ENCODE measurements at regions not wholly inside any gene's neighbourhood (a gene's known extent, or its start where the extent isn't known, plus 50 kb on each side); places are given as distances from the start of the nearest gene placed in this dataset.

DNA sequence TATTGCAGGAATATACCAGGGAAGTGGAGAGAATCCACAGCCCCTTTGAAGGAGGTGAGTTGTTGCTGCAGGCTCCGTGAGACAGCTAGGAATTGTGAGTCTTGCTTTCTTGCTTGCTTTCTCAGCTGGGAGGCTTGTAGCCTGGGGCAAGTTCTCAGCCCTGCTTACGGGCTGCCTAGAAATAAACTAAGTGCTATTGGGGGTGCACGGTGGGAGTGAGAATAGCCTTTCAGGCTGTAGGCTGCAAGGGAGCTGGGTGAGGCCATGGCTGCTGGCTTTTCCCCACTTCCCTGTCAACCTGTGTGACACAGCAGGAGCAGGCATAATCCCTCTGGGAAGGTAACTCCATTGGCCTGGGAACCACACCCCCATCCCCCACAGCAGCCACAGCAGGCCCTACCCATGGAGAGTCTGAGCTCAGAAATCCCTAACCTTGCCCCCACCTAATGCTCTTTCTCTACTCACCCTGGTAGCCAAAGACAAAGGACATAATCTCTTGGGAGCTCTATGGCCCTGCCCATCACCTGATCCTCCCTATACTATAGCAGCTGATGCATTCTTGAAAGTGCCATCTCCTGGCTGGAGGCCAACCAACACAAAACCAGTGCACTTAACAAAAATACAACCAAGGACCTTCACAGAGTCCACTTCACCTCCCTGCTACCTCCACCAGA is 113.0 kb downstream of the MMRN1 start:
- DNase-seq = no peak

DNA sequence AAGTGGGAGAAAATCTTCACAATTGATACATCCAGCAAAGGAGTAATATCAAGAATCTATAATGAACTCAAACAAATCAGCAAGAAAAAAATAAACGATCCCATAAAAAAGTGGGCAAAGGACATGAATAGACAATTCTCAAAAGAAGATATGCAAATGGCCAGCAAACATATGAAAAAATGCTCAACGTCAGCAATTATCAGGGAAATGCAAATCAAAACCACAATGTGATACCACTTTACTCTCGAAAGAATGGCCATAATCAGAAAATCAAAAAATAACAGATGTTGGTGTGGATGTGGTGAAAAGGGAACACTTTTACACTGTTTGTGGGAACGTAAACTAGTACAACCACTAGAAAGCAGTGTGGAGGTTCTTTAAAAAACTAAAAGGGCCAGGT is 114.3 kb upstream of the CCSER1 start:
- DNase-seq = no peak

DNA sequence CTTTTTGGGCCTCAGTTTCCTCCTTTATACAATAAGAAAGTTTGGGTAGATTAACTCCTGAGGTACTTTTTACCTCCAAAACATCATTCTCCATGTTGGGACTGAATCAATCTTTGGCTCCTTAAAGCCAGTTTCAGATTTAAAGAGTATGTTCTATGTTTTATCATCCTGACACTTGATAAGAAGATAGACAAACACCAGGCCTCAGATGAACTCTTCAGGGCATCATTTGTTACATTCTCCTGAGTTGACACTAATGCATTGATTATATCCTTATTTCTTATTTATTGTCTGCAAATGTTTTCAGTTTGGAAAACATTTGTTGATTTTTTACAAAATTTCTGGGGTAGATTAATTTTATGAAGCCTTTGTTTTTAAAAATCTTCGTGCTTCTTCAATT is 102.7 kb upstream of the CCSER1 start:
- no peak for DNase-seq

DNA sequence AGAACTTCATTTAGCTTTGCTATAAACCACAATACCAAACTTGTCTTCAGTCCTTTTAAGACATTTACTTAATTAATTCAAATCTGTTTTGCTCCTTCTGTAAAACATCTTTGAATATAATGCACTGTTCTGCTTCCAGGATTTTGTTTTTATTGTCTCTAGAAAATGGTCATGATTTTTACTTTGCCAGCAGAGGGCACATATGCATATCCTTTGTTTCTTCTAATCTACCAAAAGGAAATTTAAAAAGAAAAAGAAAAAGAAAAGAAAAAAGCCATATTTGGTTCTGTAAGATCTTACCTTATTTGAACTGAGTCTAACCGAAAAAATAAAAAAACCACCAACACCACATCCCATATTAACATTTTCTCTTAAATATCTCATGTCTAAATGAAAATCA is 101.9 kb upstream of the CCSER1 start:
- DNase-seq = peak; percentile 58

DNA sequence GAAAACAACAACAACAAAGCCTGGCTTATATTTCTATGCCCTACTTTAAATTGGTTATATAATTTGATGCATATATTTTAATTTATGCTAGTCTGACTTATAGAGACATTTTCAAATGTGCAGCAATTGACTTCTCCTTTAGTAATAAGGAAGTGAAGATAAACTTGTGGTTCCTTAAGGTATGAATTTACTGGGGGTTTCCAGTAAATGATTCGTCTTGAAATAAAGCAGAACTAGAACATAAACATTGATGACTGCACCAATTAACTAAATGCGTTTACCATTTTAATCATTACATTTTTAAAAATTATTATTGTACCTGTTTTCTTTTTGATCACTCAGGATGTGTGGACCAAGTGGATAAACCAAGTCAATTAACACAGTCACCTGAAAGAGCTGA is 99.6 kb upstream of the CCSER1 start:
- DNase-seq = peak; percentile 56

DNA sequence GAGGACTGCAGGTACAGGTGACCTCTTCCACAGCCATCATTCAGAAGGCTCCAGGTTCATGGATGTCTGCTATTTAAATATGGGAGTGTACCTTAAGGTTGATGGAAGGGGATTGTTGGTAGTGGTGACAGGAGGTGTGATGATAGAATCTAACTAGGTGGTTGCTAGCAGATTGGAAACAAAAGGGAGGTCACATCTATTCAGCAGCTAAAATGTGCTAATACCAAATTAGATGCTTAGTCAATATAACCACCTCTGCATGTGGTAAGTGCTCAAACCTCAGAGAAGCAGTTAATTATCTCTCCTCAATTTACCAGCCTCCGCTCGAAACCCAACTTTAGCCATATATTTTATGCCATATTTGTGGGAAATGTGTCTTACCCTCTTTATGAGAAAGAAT is 98.7 kb upstream of the CCSER1 start:
- no peak for DNase-seq

DNA sequence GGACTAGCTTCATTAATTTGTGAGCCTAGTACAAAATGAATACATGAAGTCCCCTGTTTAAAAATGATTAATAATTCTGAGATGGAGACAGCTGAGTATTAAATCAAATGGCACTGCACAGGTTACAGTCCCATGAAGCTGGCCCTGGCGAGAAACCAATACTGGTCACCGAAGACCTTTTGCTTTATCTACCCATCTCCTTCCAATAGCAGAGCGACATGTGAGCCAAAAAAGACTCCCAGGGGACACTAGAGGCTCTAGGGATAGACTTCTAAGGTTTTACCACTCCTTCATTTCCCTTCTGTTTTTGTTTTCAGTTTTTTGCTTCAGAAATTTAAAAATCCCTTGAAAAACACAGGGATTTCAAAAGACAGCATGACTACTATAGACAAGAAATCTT is 97.0 kb upstream of the CCSER1 start:
- DNase-seq = no peak

DNA sequence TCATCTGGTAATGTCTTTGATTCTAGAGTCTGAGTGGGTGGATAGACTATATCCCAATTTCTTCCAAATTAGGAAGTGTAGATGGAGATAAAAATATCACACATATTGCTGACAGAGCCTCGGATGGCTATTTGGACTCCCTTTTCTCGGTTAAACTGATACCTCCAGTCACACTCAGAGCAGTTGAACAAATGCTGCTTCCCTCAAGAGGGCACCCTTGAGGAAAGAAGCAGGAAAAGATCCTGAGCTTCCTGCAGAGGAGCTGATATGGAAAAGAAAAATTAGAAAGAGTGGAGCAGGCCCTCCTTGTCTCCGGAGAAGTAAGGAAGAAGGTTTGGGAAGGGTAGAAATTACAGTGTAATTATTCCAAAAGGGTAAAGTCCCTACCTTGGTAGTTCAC is 96.2 kb upstream of the CCSER1 start:
- DNase-seq = peak; percentile 45

DNA sequence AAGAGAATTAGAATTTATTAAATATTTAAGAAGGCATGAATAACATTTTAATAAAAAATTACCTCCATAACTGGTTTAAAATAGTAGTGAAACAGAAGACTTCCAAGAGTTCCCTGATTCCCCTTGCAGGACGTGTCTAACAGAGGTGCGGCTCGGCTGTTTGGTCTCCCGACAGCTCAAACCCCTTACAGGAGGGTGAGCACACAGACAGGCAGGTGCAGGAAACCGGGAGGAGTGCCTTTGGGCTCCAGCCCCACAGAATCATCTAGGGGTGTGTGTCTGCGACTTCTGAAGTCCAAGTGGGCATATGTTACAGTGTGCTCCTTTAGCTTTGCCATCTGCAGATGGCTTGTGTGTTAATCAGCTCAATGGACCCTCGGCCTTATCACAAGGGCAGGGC is 88.1 kb upstream of the CCSER1 start:
- no peak for DNase-seq

DNA sequence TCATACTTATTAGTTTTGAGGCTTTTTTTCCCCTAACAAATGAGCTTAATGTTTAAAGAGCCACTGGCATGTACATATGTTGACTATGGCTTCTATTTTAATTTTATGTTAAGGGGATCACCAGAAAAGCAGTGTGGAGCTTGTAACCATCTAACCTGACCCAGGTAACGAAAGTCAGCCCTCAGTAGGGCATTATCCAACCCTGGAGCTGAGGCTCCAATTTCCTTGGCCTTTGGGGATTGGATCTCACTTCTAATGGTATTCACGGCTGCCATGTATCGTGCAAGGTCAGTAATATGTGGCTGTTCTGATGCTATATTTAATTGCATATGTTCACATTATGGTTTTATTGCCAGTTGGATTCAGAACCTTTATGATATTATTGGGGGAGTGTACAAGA is 75.2 kb upstream of the CCSER1 start:
- DNase-seq = no peak

DNA sequence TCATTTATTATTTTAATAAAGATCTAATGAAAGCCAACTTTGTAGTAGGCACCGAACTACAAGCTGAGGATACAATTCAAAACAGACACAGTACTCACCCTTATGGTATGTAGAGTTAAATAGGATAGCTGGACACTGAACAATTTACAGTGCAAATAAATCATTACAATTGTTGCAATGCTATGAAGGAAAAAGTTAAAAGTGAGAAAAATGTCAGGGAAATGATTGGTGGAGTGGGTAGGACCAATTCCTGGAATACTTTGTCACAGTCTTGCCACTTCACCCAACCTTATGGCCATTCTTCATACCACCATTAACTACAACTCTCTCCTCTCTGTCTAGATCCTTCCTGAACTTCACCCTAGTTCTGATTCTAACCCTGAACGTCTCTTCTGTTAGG is 70.1 kb upstream of the CCSER1 start:
- DNase-seq = no peak

DNA sequence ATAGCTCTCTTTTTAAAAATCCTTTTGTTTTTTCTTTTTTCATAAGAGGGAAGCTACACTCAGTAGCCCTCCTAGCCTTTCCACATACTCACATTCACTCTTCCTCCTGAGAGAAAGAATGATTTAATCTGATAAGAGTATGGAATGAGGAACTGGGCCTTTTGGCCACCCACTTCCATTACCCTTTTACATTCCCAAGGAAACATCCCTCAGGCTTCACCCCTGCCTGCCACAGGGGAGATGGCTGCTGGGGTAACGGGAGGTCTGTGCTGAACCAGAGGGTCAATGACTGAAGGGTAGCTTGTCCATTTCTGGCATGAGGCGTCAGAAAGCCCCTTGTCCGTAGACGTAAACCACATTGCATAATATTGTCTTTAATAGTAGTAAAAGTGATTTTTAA is 67.2 kb upstream of the CCSER1 start:
- peak; percentile 14 for DNase-seq

DNA sequence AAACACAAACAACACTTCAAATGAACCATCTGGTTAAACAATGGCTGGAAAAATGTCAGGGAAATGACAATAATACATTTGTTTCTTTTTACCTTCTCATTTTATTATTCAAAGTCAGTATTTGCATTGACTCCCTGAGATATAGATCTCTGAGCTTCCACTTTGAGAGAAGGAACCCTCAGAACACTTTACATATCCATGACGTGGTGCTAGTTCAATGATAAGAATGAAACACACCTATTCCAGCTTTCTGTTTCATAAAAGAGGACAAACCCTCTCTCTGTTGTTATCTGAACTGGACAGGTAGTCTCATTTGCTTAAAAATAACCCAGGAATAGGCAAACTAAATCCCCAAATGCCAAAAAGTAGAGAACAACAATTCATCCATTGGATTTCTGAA is 65.3 kb upstream of the CCSER1 start:
- peak; percentile 12 for DNase-seq

DNA sequence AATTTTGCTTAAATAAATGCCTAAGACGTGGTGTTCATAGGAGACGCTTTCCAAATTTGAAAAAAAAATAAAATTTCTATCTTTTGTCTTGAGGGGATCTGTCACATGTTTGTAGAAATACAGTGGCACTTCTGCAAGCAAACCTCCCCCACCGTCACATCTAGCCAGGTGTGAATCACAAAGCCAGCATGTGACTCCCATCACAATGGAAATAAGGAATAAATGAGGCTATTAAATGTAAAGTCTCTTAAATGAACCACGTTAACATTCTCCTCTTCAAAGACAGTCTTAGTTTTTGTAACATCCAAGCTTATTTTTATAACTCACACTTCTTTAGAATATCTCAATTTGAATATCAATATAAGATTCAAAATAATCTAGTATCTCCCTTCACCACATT is 63.0 kb upstream of the CCSER1 start:
- DNase-seq = no peak

DNA sequence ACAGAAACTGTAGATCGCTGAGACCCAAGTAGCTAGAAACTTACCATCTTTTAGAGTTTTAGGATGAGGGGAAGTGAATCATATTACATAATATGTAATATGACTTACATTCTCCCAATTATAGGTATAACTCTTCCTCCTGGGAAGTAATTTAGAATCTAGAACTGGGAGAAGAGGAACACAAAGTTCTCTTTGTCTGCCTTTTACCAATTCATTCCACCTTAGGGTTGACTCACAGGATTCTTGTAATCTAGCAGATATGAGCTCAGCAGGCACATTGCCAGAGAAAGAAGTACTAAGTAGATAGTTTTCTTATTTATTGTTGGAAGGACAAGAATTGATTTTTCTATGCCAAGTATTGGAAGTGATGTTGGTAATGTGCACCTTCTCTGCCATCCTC is 58.0 kb upstream of the CCSER1 start:
- peak; percentile 12 for DNase-seq

DNA sequence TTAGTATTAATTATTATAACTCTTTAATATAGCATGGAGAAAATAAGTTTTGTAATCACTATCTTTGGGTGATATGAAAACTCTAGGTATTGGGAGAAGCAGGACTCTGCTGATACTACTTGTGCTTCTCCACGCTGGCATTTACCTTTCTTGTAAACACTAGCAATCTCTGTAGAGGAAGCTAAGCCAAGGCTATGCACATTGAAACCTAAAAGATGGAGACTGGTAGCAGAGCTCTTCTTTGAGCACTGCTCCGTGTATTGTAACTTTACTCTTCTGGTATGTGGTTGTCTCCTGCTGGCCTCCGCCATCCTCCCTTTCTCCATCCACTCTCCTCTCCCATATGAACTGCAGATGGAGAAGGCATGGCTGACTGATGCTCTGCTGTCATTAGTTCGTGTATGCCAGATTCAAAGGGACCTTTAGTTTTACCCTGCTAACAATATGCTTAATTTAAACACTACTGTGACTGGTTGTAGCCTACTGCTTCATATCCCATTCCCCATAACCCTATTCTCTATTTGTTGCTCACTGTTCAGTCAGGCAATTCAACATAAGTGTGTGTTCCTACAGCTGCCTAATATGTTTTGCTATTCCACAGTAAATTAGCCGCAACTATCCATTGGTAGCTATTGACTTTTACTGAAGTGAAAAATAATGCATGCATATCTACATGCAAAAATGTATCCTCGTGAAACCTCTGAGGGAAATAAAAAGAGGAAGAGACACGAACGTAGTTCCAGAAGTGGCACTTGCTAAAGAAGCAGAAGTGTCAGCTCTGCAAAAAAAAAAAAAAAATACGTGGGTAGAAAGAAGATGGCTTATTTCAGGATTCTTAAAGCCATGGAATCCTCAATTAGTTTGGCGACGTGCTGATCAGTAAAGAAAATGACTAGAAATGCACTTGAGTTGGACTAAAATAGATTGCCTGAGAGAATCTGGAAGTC is 55.6 kb upstream of the CCSER1 start:
- DNase-seq = peak; percentile 69

DNA sequence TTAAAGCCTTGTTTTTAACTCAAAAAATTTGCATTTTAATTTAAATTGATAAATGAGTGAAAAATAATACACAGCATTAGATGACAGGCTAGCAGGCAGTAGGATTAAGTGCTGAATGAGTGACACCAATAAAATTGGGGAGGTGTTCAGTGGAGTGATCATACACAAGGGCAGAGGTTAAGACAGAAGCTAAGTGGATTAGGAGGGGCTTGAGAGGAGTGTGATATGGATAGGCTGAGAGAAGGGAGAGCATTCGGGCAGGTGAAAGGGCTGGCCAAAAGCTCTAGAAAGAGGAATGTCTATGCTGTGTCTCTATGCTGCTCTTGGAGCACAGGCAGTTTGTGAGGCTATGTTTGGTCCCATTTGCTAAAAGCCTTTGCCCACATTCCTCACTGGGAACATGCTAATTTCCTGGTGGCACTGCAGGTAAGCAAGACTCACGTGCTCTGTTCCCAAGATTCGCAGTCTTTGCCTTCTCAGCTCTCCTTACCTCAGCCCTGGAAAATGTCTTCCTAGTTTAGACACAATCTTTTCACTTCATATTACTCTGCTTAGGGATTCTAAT is 52.8 kb upstream of the CCSER1 start:
- DNase-seq = no peak

All from OCI-M1 (cell line).